Right lobe of liver (tissue), 4 donors: ENCODE measurements at regions not wholly inside any gene's neighbourhood (a gene's known extent, or its start where the extent isn't known, plus 50 kb on each side); places are given as distances from the start of the nearest gene placed in this dataset.

Experiments
- CTCF ChIP-seq, 4 donors: fragments of 200-600 bp in 3 of 4; fragments of 450-650 bp in 1 of 4; IDR thresholded peaks; one replicate each; pipeline versions ENCODE4 v1.5.1 to v1.8.0; 2016 to 2022; ENCODE audit warnings: antibody characterized with exemption in 4 of 4, mild to moderate bottlenecking in 2 of 4
- POLR2A ChIP-seq: fragments of 450-650 bp; IDR thresholded peaks from one replicate; pipeline ENCODE4 v1.6.1; 2017; ENCODE audit warnings: antibody characterized with exemption, mild to moderate bottlenecking
- donor health status: DM: no; HTN: no; CAD: no.
- donor health status: DM: no; HTN: no; CAD: no.
- donor health status: DM: no; HTN: yes; CAD: no.

- TF ChIP-seq CTCF (IDR thresholded peaks at IDR 0.05) (no peak), POLR2A (no peak)
Observed at GRCh38 chr1:87778896-87779295, 450.2 kb downstream of the LMO4 start.
